Endothelial cell of umbilical vein (primary cell): ENCODE measurements at regions not wholly inside any gene's neighbourhood (a gene's known extent, or its start where the extent isn't known, plus 50 kb on each side); places are given as distances from the start of the nearest gene placed in this dataset.

Source experiments
- CTCF ChIP-seq, 2 donors: IDR thresholded peaks; 1 replicate in 1 of 2; 2 replicates in 1 of 2; pipeline ENCODE4 v1.5.1; 2011; ENCODE audit warnings: low read length in 2 of 2, mild to moderate bottlenecking in 2 of 2, moderate library complexity in 2 of 2, control low read depth in 1 of 2, inconsistent platforms in 1 of 2, low read depth in 1 of 2; ENCODE audit not compliant: insufficient read depth in 1 of 2; ENCODE audit errors: extremely low read depth in 1 of 2
- POLR2A ChIP-seq: IDR thresholded peaks from 2 replicates; pipeline ENCODE4 v1.6.1; 2012; ENCODE audit warnings: low read depth, mild to moderate bottlenecking, control low read depth, low read length
- POLR2AphosphoS5 ChIP-seq: IDR thresholded peaks from 2 replicates; pipeline ENCODE4 v1.6.1; 2012; ENCODE audit warnings: low read depth, mild to moderate bottlenecking, control low read depth, low read length, moderate library complexity; ENCODE audit not compliant: insufficient read depth

GRCh38 chr6:78093906-78094305 is 441.1 kb downstream of the MEI4 start:
- TF ChIP-seq CTCF (IDR thresholded peaks at IDR 0.05; ENCODE audit: extremely low read depth in 1 of 2, insufficient read depth in 1 of 2, low read depth in 1 of 2, low read length in 2 of 2) (no peak), POLR2A (no peak), POLR2AphosphoS5 (no peak)
